Mesenchymal stem cell (in vitro differentiated cells and primary cell): ENCODE measurements at regions not wholly inside any gene's neighbourhood (a gene's known extent, or its start where the extent isn't known, plus 50 kb on each side); places are given as distances from the start of the nearest gene placed in this dataset.

Experiments used
- DNase-seq: peaks from one replicate; pipeline ENCODE4 v3.0.0-alpha.2; 2013
- H2AFZ ChIP-seq: one replicate; pipeline ENCODE4 v1.6.1; 2013; ENCODE audit warnings: low read depth, mild to moderate bottlenecking, control low read depth, inconsistent platforms, low read length, moderate library complexity
- H2AK5ac ChIP-seq: 2 replicates; pipeline ENCODE4 v1.6.1; 2013; ENCODE audit warnings: low read length, moderate library complexity, mild to moderate bottlenecking, inconsistent platforms; ENCODE audit not compliant: severe bottlenecking
- H2BK120ac ChIP-seq: one replicate; pipeline ENCODE4 v1.6.1; 2013; ENCODE audit warnings: low read depth, mild to moderate bottlenecking, inconsistent platforms, low read length, moderate library complexity
- H2BK12ac ChIP-seq, 2 experiments: one replicate each; pipeline ENCODE4 v1.6.1; 2013; ENCODE audit warnings: inconsistent platforms in 2 of 2, low read length in 2 of 2, mild to moderate bottlenecking in 2 of 2, moderate library complexity in 2 of 2, control low read depth in 1 of 2
- H2BK15ac ChIP-seq: one replicate; pipeline ENCODE4 v1.6.1; 2013; ENCODE audit warnings: mild to moderate bottlenecking, low read depth, inconsistent platforms; ENCODE audit not compliant: poor library complexity, severe bottlenecking
- H2BK5ac ChIP-seq: 2 replicates; pipeline ENCODE4 v1.6.1; 2013; ENCODE audit warnings: low read depth, mild to moderate bottlenecking, low read length, control low read depth, inconsistent platforms; ENCODE audit not compliant: poor library complexity, severe bottlenecking
- H3K14ac ChIP-seq, 2 experiments: one replicate each; pipeline ENCODE4 v1.6.1; 2013; ENCODE audit warnings: inconsistent platforms in 2 of 2, low read length in 2 of 2, control low read depth in 1 of 2, mild to moderate bottlenecking in 1 of 2, moderate library complexity in 1 of 2
- H3K18ac ChIP-seq, 2 experiments: one replicate each; pipeline ENCODE4 v1.6.1; 2013; ENCODE audit warnings: inconsistent platforms in 2 of 2, low read length in 2 of 2, control low read depth in 1 of 2, low read depth in 1 of 2, mild to moderate bottlenecking in 1 of 2
- H3K23ac ChIP-seq, 2 experiments: one replicate each; pipeline ENCODE4 v1.6.1; 2013; ENCODE audit warnings: inconsistent platforms in 2 of 2, low read length in 2 of 2, mild to moderate bottlenecking in 2 of 2, moderate library complexity in 2 of 2, control low read depth in 1 of 2
- H3K27ac ChIP-seq: 2 replicates; pipeline ENCODE4 v1.5.1; 2013; ENCODE audit warnings: mild to moderate bottlenecking, moderate library complexity, low read length, control low read depth, inconsistent platforms; ENCODE audit not compliant: poor library complexity, severe bottlenecking
- H3K27me3 ChIP-seq, 2 experiments: 2 replicates each; pipeline versions ENCODE4 v1.6.1 to v1.7.0; 2013; ENCODE audit warnings: low read length in 2 of 2, mild to moderate bottlenecking in 2 of 2, moderate library complexity in 2 of 2, control low read depth in 1 of 2, inconsistent platforms in 1 of 2; ENCODE audit not compliant: control insufficient read depth in 1 of 2, insufficient read depth in 1 of 2
- H3K36me3 ChIP-seq, 2 experiments: 2 replicates each; pipeline versions ENCODE4 v1.6.1 to v1.7.0; 2013; ENCODE audit warnings: low read length in 2 of 2, control low read depth in 1 of 2, inconsistent platforms in 1 of 2, low read depth in 1 of 2, mild to moderate bottlenecking in 1 of 2; ENCODE audit not compliant: insufficient read depth in 2 of 2, control insufficient read depth in 1 of 2
- H3K4ac ChIP-seq, 2 experiments: one replicate each; pipeline ENCODE4 v1.6.1; 2013; ENCODE audit warnings: inconsistent platforms in 2 of 2, low read length in 2 of 2, mild to moderate bottlenecking in 2 of 2, moderate library complexity in 2 of 2, control low read depth in 1 of 2, low read depth in 1 of 2
- H3K4me1 ChIP-seq: 2 replicates; pipeline ENCODE4 v1.6.1; 2013; ENCODE audit warnings: low read depth, low read length, control low read depth; ENCODE audit not compliant: control insufficient read depth, insufficient read depth
- H3K4me2 ChIP-seq: 2 replicates; pipeline ENCODE4 v1.6.1; 2013; ENCODE audit warnings: low read length, mild to moderate bottlenecking, inconsistent platforms; ENCODE audit not compliant: poor library complexity, severe bottlenecking
- H3K4me3 ChIP-seq, 2 experiments: 2 replicates each; pipeline versions ENCODE4 v1.5.1 to v1.7.0; 2013; ENCODE audit warnings: low read length in 2 of 2, mild to moderate bottlenecking in 2 of 2, control low read depth in 1 of 2, low read depth in 1 of 2; ENCODE audit not compliant: insufficient read depth in 1 of 2
- H3K79me1 ChIP-seq: replicated peaks from 2 replicates; pipeline ENCODE4 v1.6.1; 2013; ENCODE audit warnings: mild to moderate bottlenecking, control low read depth, low read length, inconsistent platforms; ENCODE audit not compliant: poor library complexity, severe bottlenecking
- H3K9ac ChIP-seq: 2 replicates; pipeline ENCODE4 v1.7.0; 2013; ENCODE audit warnings: mild to moderate bottlenecking, low read length, moderate library complexity
- H3K9me3 ChIP-seq: 2 replicates; pipeline ENCODE4 v1.7.0; 2013; ENCODE audit warnings: mild to moderate bottlenecking, low read length; ENCODE audit not compliant: control insufficient read depth
- H4K8ac ChIP-seq: one replicate; pipeline ENCODE4 v1.6.1; 2013; ENCODE audit warnings: inconsistent platforms, mild to moderate bottlenecking, low read length, moderate library complexity
- H4K91ac ChIP-seq: one replicate; pipeline ENCODE4 v1.6.1; 2013; ENCODE audit warnings: mild to moderate bottlenecking, low read length, inconsistent platforms
- WGBS: methylation state at CpG from one replicate; pipeline ENCODE4 v1.1.7; 2013; ENCODE audit warnings: mixed read lengths; 5-methylcytosine and 5-hydroxymethylcytosine counted together

DNA sequence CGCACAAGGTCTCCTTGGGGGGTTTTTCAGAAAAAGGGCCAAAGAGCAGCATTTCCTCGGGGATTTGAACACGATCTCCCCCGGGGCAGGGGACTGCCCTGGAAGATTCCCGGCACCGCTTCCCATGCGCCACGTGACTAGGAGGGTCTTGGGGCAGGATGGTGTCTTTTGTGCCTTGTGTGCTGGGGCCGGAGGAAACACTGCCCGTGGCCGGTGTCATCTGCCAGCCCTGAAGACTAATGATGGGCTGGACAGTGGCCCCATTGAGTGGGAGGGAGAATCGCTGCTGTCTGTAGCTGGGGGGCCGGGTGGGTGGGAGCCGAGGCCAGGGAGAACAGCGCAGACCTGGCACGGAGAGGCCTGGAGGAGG is 315.1 kb downstream of the SEC14L1 start:
- H3K79me1 ChIP-seq: peaks cover 15% of the 10 kb centered on the region
- peaks cover 69% of the 10 kb centered on the region for H3K4me1 ChIP-seq
- WGBS: 82% methylated on average over 16 of the region's 16 CpGs
- peak overlapping the region in 1 of 2 experiments; percentile 84 for H3K14ac ChIP-seq
- no peak overlapping the region for H3K18ac ChIP-seq
- H2BK15ac ChIP-seq: no peak overlapping the region
- H3K23ac ChIP-seq: no peak overlapping the region
- no peak overlapping the region for H2BK120ac ChIP-seq
- no peaks in the 10 kb centered on the region for H3K9me3 ChIP-seq
- no peak overlapping the region for H4K8ac ChIP-seq
- no peaks in the 10 kb centered on the region for H3K27me3 ChIP-seq
- no peak overlapping the region for H3K27ac ChIP-seq
- H3K9ac ChIP-seq: no peak overlapping the region
- no peak for DNase-seq
- no peak overlapping the region for H4K91ac ChIP-seq
- H3K4ac ChIP-seq: no peak overlapping the region
- H3K4me2 ChIP-seq: no peak overlapping the region
- no peak overlapping the region for H2AK5ac ChIP-seq
- H2AFZ ChIP-seq: no peak overlapping the region
- peak overlapping the region in 1 of 2 experiments; percentile 40 for H2BK12ac ChIP-seq
- peaks cover 8 to 49% of the 10 kb centered on the region in 2 experiments for H3K36me3 ChIP-seq
- no peak overlapping the region for H2BK5ac ChIP-seq
- H3K4me3 ChIP-seq: no peak overlapping the region

DNA sequence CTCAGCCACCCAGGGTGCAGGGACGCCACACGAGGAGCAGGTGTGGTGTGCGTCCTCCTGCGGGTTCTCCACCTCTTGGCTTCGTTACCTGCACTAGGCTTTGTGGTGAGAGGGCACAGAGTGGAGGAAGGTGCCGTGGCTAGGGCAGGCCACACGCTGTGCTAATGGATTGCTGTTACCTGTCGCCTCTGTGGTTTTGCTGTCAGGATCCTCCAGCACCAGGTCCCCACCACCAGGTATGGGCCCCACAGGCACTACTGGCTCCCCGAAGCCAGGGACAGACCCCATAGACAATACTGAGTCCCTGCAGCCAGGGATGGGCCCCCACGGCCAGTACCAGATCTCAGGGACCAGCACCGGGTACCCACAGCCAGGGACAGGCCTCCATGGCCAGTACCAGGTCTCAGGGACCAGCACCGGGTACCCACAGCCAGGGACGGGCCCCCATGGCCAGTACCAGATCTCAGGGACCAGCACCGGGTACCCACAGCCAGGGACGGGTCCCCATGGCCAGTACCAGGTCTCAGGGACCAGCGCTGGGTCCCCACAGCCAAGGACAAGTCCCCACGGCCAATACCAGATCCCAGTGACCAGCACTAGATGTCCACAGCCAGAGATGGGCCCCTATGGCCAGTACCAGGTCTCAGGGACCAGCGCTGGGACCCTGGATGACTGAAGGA is 315.6 kb downstream of the SEC14L1 start:
- WGBS: 98% methylated on average over 18 of the region's 18 CpGs
- no peak overlapping the region for H3K4me2 ChIP-seq
- no peak overlapping the region for H3K9ac ChIP-seq
- H2AK5ac ChIP-seq: no peak overlapping the region
- no peak overlapping the region for H2BK120ac ChIP-seq
- H3K4me3 ChIP-seq: no peak overlapping the region
- H2BK15ac ChIP-seq: no peak overlapping the region
- peak overlapping the region; percentile 8 for H4K8ac ChIP-seq
- no peak overlapping the region for H2AFZ ChIP-seq
- peaks cover 8 to 49% of the 10 kb centered on the region in 2 experiments for H3K36me3 ChIP-seq
- no peak overlapping the region for H2BK5ac ChIP-seq
- H3K4me1 ChIP-seq: peaks cover 67% of the 10 kb centered on the region
- peaks cover 15% of the 10 kb centered on the region for H3K79me1 ChIP-seq
- peak overlapping the region in 1 of 2 experiments; percentile 40 for H2BK12ac ChIP-seq
- H3K18ac ChIP-seq: peak overlapping the region in 1 of 2 experiments; percentile 67
- peak overlapping the region; percentile 35 for H4K91ac ChIP-seq
- no peak overlapping the region for H3K23ac ChIP-seq
- H3K4ac ChIP-seq: peak overlapping the region in 1 of 2 experiments; percentile 12
- no peaks in the 10 kb centered on the region for H3K27me3 ChIP-seq
- no peak for DNase-seq
- peak overlapping the region in 1 of 2 experiments; percentile 84 for H3K14ac ChIP-seq
- H3K27ac ChIP-seq: no peak overlapping the region
- no peaks in the 10 kb centered on the region for H3K9me3 ChIP-seq

DNA sequence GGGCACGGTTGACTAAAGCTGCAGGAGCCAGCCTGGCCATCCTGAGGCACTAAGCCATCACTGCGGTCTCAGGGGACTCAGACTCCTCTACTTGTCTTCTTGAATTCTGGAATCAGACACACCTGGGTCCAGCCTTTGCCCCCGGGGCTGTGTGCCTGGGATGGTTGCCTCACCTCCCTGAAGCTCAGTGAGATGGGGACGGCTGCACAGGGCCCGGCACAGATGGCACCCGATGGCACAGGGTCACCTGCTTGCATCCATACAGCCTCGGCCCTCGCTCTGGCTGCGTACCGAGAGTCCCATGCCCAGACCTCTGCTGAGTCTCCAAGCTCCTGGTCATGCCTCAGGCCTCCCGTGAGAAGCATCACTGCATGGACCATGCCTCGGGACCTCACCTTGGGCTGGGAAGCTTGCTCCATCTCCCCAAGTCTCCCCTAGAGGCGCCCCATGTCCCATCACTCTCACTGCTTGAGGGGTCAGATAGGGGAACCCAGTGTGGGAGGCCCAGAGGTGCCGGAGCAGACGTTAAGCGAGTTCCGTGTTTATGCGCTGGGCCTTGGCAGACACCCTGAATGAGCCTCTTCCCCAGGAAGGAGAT is 316.3 kb downstream of the SEC14L1 start:
- Histone ChIP-seq H3K9me3 (no peaks in the 10 kb centered on the region), H3K79me1 (peaks cover 15% of the 10 kb centered on the region), H3K9ac (no peak overlapping the region), H3K4me1 (peaks cover 67% of the 10 kb centered on the region), H4K91ac (peak overlapping the region; percentile 21), H3K36me3 (peaks cover 8 to 49% of the 10 kb centered on the region in 2 experiments), H2BK5ac (no peak overlapping the region), H3K27me3 (no peaks in the 10 kb centered on the region), H3K4ac (peak overlapping the region in 1 of 2 experiments; percentile 12), H3K18ac (peak overlapping the region in 1 of 2 experiments; percentile 30), H3K27ac (no peak overlapping the region), H2AFZ (no peak overlapping the region), H2BK12ac (peak overlapping the region in 1 of 2 experiments; percentile 56), H3K4me3 (no peak overlapping the region), H4K8ac (no peak overlapping the region), H2BK15ac (no peak overlapping the region), H2BK120ac (no peak overlapping the region), H3K14ac (peak overlapping the region in 1 of 2 experiments; percentile 11), H3K4me2 (no peak overlapping the region), H3K23ac (no peak overlapping the region), H2AK5ac (no peak overlapping the region)
- 96% methylated on average over 18 of the region's 18 CpGs for WGBS
- DNase-seq: no peak

DNA sequence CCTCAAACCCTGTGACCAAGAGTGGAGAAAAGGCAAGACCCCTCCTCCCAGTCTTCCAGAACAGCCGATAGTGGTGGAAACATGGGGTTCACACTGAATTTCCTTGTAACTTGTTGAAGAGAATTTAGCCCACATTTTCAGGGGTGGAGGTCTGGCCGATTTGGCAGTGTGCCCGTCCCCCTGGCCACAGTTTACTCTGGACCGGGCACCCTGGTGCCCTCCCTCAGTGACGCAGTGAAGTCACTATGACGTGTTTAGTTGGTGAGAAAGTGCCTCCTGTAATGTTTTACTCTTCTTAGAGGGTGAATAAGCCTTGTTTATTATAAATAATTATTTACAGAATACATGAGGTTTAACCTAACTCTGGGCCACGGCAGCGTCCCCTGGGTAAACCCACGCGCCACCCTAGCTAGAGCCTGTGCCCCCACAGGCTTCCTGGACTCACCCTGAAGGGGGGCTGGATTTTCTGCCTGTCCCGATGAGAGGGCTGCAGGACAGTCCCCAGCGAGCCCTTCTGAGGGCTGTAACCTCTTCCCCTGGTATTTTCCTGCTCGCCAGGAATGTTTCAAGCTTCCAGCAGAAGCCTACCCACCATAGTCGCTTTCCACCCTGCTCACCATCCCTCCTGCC is 316.9 kb downstream of the SEC14L1 start:
- Histone ChIP-seq H3K4me2 (no peak overlapping the region), H2AK5ac (no peak overlapping the region), H3K27ac (no peak overlapping the region), H3K4ac (peak overlapping the region in 1 of 2 experiments; percentile 49), H3K4me1 (peaks cover 64% of the 10 kb centered on the region), H2BK12ac (peak overlapping the region in 1 of 2 experiments; percentile 13), H3K27me3 (no peaks in the 10 kb centered on the region), H3K79me1 (peaks cover 15% of the 10 kb centered on the region), H3K36me3 (peaks cover 8 to 49% of the 10 kb centered on the region in 2 experiments), H3K14ac (peak overlapping the region in 1 of 2 experiments; percentile 82), H3K9me3 (no peaks in the 10 kb centered on the region), H2BK5ac (no peak overlapping the region), H4K91ac (peak overlapping the region; percentile 4), H3K9ac (no peak overlapping the region), H3K4me3 (no peak overlapping the region), H3K18ac (peak overlapping the region in 1 of 2 experiments; percentile 26), H3K23ac (no peak overlapping the region), H4K8ac (no peak overlapping the region), H2BK15ac (peak overlapping the region; percentile 26), H2BK120ac (no peak overlapping the region), H2AFZ (no peak overlapping the region)
- no peak for DNase-seq
- WGBS: 89% methylated on average over 13 of the region's 14 CpGs
